WI38 (cell line): ENCODE measurements at regions not wholly inside any gene's neighbourhood (a gene's known extent, or its start where the extent isn't known, plus 50 kb on each side); places are given as distances from the start of the nearest gene placed in this dataset.

Experiments used
- H3K4me3 ChIP-seq: 2 replicates; pipeline ENCODE4 v1.5.1; 2011; ENCODE audit warnings: low read depth, mild to moderate bottlenecking, control low read depth, low read length
- TF ChIP-seq, protein P1 (sequence below): IDR thresholded peaks from 2 replicates; pipeline ENCODE4 v1.5.1; 2012; ENCODE audit warnings: low read depth, mild to moderate bottlenecking, control low read depth, low read length

- TF ChIP-seq, protein P1, sequence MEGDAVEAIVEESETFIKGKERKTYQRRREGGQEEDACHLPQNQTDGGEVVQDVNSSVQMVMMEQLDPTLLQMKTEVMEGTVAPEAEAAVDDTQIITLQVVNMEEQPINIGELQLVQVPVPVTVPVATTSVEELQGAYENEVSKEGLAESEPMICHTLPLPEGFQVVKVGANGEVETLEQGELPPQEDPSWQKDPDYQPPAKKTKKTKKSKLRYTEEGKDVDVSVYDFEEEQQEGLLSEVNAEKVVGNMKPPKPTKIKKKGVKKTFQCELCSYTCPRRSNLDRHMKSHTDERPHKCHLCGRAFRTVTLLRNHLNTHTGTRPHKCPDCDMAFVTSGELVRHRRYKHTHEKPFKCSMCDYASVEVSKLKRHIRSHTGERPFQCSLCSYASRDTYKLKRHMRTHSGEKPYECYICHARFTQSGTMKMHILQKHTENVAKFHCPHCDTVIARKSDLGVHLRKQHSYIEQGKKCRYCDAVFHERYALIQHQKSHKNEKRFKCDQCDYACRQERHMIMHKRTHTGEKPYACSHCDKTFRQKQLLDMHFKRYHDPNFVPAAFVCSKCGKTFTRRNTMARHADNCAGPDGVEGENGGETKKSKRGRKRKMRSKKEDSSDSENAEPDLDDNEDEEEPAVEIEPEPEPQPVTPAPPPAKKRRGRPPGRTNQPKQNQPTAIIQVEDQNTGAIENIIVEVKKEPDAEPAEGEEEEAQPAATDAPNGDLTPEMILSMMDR = no peak
- H3K4me3 ChIP-seq = no peak overlapping the region
Observed at GRCh38 chr1:56301791-56302190, 277.6 kb downstream of the PLPP3 start.

DNA sequence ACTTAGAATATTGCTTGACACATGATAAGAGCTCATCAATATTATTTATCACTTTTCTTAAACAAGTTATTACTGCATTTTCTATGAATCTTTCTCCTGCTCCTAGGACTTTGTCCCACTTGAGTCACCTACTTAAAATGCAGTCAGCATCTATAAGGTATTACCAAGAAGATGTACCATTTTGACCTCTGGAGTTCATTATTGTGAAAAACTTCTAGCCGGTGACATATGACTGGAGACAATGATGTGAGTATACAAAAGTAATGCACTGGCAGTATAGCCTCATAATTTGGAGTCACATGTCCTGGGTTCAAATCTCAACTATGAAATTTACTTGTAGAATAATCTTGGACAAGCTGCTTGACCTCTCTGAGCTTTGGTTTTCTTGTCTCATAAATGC is 278.5 kb downstream of the PLPP3 start:
- TF ChIP-seq, protein P1 = no peak
- no peak overlapping the region for H3K4me3 ChIP-seq

DNA sequence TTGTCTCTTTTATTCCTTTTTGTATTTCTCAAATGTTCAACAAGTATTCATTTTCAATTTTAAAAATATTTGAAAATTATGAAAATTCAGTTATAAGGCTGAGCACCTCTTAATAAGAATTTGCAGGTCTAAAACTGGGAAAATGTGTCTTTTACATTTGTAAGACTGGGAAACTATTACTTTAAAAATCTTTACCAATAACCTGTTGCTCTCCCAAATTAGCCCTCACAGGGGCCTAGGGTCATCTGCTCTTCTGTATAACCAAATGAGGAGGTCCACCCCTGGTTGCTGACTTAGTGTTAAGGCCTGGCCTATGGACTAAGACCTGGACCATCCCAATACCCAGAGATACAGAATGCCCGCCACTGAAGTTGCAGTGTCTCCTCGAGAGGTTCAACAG is 280.5 kb downstream of the PLPP3 start:
- TF ChIP-seq, protein P1 = no peak

GRCh38 chr1:56297904-56298303 is 281.5 kb downstream of the PLPP3 start:
- TF ChIP-seq, protein P1 = no peak
- H3K4me3 ChIP-seq = no peak overlapping the region

More for the DNA sequence above, 280.5 kb downstream of the PLPP3 start:
- no peak overlapping the region for H3K4me3 ChIP-seq

GRCh38 chr1:56297208-56297607 is 282.2 kb downstream of the PLPP3 start:
- TF ChIP-seq, protein P1 = no peak
- H3K4me3 ChIP-seq = no peak overlapping the region

GRCh38 chr1:56295949-56296929 is 283.1 kb downstream of the PLPP3 start:
- TF ChIP-seq, protein P1 = no peak
- H3K4me3 ChIP-seq = no peak overlapping the region

GRCh38 chr1:56291374-56291919 is 287.9 kb downstream of the PLPP3 start:
- TF ChIP-seq, protein P1 = no peak
- no peak overlapping the region for H3K4me3 ChIP-seq
